CD4-positive, CD25-positive, alpha-beta regulatory T cell (primary cell): ENCODE measurements at regions not wholly inside any gene's neighbourhood (a gene's known extent, or its start where the extent isn't known, plus 50 kb on each side); places are given as distances from the start of the nearest gene placed in this dataset.

Experiments
- ATAC-seq, 2 donors: fragments of 150-1000 bp; cut with Tn5 transposase; one replicate each; pipeline ENCODE4 v1.10.0; 2021; ENCODE audit warnings: low read depth in 2 of 2, moderate number of reproducible peaks in 2 of 2, moderate library complexity in 1 of 2
- DNase-seq, 3 donors: peaks; one replicate each; pipeline versions ENCODE4 v3.0.0 to v3.0.0-alpha.2; 2012 to 2022; ENCODE audit warnings: mixed read lengths in 1 of 3
- H3K27ac ChIP-seq: one replicate; pipeline ENCODE4 v1.7.0; 2013; ENCODE audit warnings: mild to moderate bottlenecking, low read length; ENCODE audit not compliant: insufficient read depth, poor library complexity, severe bottlenecking
- H3K27me3 ChIP-seq: one replicate; pipeline ENCODE4 v1.7.0; 2013; ENCODE audit warnings: low read length; ENCODE audit not compliant: control insufficient read depth, insufficient read depth
- H3K36me3 ChIP-seq: one replicate; pipeline ENCODE4 v1.7.0; 2013; ENCODE audit warnings: mild to moderate bottlenecking, low read length, moderate library complexity; ENCODE audit not compliant: control insufficient read depth, insufficient read depth
- H3K4me1 ChIP-seq: 2 replicates; pipeline ENCODE4 v1.7.0; 2013; ENCODE audit warnings: mild to moderate bottlenecking, low read length; ENCODE audit not compliant: insufficient read depth, control insufficient read depth, poor library complexity, severe bottlenecking
- H3K4me3 ChIP-seq: one replicate; pipeline ENCODE4 v1.7.0; 2013; ENCODE audit warnings: low read depth, mild to moderate bottlenecking, low read length, moderate library complexity
- H3K9me3 ChIP-seq, 2 experiments: 1 replicate in 1 of 2; 2 replicates in 1 of 2; pipeline ENCODE4 v1.7.0; 2013; ENCODE audit warnings: low read length in 2 of 2, mild to moderate bottlenecking in 1 of 2, moderate library complexity in 1 of 2; ENCODE audit not compliant: control insufficient read depth in 2 of 2
- H3K27ac Mint-ChIP-seq, 3 donors: one replicate each; pipeline ENCODE4 v1.8.0; 2020 to 2022; ENCODE audit warnings: mild to moderate bottlenecking in 3 of 3, mixed read lengths in 3 of 3, moderate library complexity in 2 of 3
- H3K27me3 Mint-ChIP-seq: one replicate; pipeline ENCODE4 v1.8.0; 2022; ENCODE audit warnings: mild to moderate bottlenecking, mixed read lengths
- H3K36me3 Mint-ChIP-seq: one replicate; pipeline ENCODE4 v1.8.0; 2020; ENCODE audit warnings: mixed read lengths
- H3K4me1 Mint-ChIP-seq, 4 donors: one replicate each; pipeline ENCODE4 v1.8.0; 2020 to 2022; ENCODE audit warnings: mixed read lengths in 4 of 4, mild to moderate bottlenecking in 1 of 4
- H3K4me3 Mint-ChIP-seq, 4 donors: one replicate each; pipeline ENCODE4 v1.8.0; 2020 to 2022; ENCODE audit warnings: mild to moderate bottlenecking in 4 of 4, mixed read lengths in 4 of 4, moderate library complexity in 3 of 4
- H3K9me3 Mint-ChIP-seq, 7 donors: one replicate each; pipeline ENCODE4 v1.8.0; 2020 to 2022; ENCODE audit warnings: mixed read lengths in 7 of 7, mild to moderate bottlenecking in 3 of 7, moderate library complexity in 2 of 7

DNA sequence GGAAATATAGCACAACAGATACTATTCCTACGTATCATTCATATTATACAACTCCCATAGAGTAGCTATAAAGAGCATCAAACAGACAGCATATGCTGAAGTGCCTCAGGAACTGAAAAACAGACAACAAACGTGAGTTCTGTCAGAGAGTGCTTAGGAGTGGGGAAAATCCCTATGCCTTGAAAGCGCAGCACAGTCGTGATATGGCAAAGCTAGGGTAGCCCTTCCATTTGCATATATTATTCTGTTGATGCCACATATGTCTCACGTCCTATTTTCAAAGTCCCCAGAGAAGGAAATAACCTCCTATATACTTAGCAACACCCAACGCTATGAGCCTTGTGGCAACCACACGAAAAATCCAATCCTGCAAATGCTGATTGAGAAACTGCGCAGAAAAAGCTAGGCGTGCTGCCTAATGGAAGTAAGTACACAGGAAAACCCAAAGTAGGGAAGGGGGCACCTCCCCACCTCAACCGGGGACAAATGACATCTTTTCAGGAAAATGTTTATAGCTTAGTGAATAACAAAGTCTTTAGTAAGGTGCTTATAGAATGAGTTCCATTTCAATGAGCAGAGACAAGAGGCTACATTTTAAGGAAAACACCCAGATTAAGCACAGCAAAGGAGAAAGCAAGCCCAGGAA, 105.1 kb downstream of the MED10 start:
- H3K4me3 ChIP-seq, result no peak overlapping the region
- Mint-ChIP-seq H3K27ac (no peak overlapping the region), H3K36me3 (no peaks in the 10 kb centered on the region), H3K9me3 (peaks cover 0 to 4% (median 0%) of the 10 kb centered on the region in 7 donors), H3K4me1 (no peaks in the 10 kb centered on the region), H3K27me3 (peaks cover 8% of the 10 kb centered on the region), H3K4me3 (no peak overlapping the region)
- DNase-seq (no peak), ATAC-seq (no peak)
- no peaks in the 10 kb centered on the region for H3K4me1 ChIP-seq
- H3K27me3 ChIP-seq, result no peaks in the 10 kb centered on the region
- no peaks in the 10 kb centered on the region for H3K36me3 ChIP-seq
- H3K9me3 ChIP-seq, result no peaks in the 10 kb centered on the region
- H3K27ac ChIP-seq, result no peak overlapping the region

DNA sequence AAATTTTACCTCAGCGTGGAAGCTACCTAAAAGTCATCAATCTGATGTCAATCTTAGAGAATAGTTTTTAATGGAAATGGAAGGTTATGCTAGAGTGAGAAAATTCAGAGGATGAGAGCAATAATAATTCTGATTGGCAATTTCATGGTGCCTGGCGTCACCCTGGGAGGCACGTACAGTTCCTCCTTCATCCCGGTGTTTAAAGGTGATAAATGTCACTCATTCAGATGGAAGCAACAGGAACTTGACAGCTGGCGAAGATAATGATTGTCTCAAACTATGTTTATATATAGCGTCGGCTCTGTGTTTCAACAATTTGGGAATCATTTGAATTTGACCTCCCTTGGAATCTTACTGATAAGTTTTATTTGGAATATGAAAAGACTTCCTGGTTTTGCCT, 108.4 kb downstream of the MED10 start:
- no peak for ATAC-seq
- no peak for DNase-seq
- Histone ChIP-seq H3K27ac (no peak overlapping the region), H3K36me3 (no peaks in the 10 kb centered on the region), H3K4me3 (no peak overlapping the region), H3K9me3 (no peaks in the 10 kb centered on the region), H3K4me1 (no peaks in the 10 kb centered on the region), H3K27me3 (no peaks in the 10 kb centered on the region)
- Mint-ChIP-seq H3K27ac (no peak overlapping the region), H3K4me3 (no peak overlapping the region), H3K4me1 (no peaks in the 10 kb centered on the region), H3K9me3 (peaks cover 0 to 4% (median 0%) of the 10 kb centered on the region in 7 donors), H3K36me3 (no peaks in the 10 kb centered on the region), H3K27me3 (peaks cover 5% of the 10 kb centered on the region)

DNA sequence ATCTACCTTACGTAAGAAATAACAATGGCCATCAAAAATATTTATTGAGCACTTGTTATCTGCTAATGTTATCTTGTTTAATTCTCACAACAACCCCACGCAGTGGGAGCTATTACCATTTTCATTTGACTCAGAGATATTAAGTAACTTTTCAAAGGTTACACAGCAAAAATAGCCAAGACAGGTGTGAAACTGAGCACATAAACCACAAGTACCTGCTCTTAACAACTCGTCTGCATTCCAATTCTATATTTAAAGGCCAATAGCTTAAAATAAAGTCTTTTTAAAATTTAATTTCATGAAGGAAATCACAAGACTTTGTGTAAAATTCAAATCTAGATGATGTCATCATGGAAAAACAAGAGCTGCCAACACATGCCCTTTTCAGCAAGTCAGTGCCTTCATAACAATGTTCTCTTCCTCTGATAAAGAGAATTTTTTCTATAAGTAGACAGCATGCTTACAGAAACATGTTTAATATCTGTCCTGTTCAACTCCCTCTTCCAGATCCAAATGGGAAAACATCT, 111.6 kb downstream of the MED10 start:
- no peaks in the 10 kb centered on the region for H3K36me3 Mint-ChIP-seq
- no peaks in the 10 kb centered on the region for H3K4me1 ChIP-seq
- no peaks in the 10 kb centered on the region for H3K9me3 ChIP-seq
- no peak for DNase-seq
- ATAC-seq, result no peak
- no peak overlapping the region for H3K4me3 ChIP-seq
- H3K9me3 Mint-ChIP-seq, result peaks cover 0 to 1% (median 0%) of the 10 kb centered on the region in 7 donors
- H3K27me3 Mint-ChIP-seq, result peaks cover 2% of the 10 kb centered on the region
- H3K4me1 Mint-ChIP-seq, result no peaks in the 10 kb centered on the region
- no peaks in the 10 kb centered on the region for H3K27me3 ChIP-seq
- no peaks in the 10 kb centered on the region for H3K36me3 ChIP-seq
- no peak overlapping the region for H3K27ac Mint-ChIP-seq
- no peak overlapping the region for H3K27ac ChIP-seq
- H3K4me3 Mint-ChIP-seq, result no peak overlapping the region

DNA sequence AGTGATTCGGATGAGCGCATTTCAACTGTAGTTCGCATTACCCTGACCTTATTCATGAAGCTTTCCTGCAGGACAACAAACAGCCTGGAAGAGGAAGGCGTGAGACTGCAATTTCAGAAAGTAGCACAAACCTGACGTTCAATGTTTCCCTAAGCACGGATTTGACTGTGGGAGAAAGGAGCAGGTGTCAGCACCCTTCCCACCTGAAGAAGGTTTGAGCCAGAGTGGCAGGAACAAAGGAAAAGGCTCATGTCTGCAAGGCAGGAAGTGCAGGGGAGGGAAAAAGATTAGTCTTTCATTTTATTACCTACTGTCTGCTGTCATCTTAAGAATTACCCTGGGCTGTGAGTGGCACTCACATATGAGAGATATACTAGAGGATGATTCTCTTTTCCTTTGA, 114.0 kb downstream of the MED10 start:
- H3K4me3 Mint-ChIP-seq, result no peak overlapping the region
- ATAC-seq, result no peak
- peaks cover 0 to 4% (median 0%) of the 10 kb centered on the region in 7 donors for H3K9me3 Mint-ChIP-seq

DNA sequence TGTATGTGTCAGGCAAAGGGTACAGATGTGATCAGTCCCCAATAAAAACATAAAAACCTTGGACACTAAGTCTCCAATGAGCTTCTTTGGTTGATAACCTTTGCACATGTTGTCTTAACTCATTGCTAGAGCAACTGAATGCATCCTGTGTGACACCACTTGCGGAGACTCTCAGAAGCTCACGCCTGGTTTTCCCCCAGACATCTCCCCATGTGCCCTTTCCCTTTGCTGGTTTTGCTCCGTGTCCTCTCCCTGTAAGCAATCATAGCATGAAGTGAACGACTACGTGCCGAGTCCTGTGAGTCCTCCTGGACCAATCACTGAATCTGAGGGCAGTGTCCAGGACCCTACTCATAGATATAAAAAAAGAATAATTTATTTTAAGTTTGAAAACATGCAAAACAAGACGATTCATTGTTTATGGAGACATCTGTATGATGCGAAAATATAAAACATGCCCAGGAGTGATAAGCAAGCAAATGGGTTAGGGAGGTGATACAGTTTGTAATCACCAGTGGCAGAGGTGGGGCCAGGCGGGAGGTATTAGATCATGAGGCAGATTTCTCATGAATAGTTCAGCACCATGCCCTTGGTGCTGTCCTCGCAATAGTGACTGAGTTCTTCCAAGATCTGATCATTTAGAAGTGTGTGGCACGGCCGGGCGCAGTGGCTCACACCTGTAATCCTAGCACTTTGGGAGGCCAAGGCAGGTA, 115.5 kb downstream of the MED10 start:
- H3K27ac Mint-ChIP-seq, result no peak overlapping the region
- no peaks in the 10 kb centered on the region for H3K27me3 Mint-ChIP-seq
- DNase-seq, result no peak
- no peaks in the 10 kb centered on the region for H3K4me1 ChIP-seq
- peaks cover 5% of the 10 kb centered on the region for H3K36me3 Mint-ChIP-seq
- H3K4me3 ChIP-seq, result no peak overlapping the region
- no peaks in the 10 kb centered on the region for H3K4me1 Mint-ChIP-seq
- no peaks in the 10 kb centered on the region for H3K9me3 ChIP-seq
- H3K36me3 ChIP-seq, result no peaks in the 10 kb centered on the region
- no peak overlapping the region for H3K4me3 Mint-ChIP-seq
- H3K27ac ChIP-seq, result no peak overlapping the region
- no peaks in the 10 kb centered on the region for H3K27me3 ChIP-seq
- no peak for ATAC-seq
- peaks cover 0 to 5% (median 0%) of the 10 kb centered on the region in 7 donors for H3K9me3 Mint-ChIP-seq

More for the DNA sequence above, 114.0 kb downstream of the MED10 start:
- Mint-ChIP-seq H3K4me1 (no peaks in the 10 kb centered on the region), H3K27ac (no peak overlapping the region), H3K27me3 (no peaks in the 10 kb centered on the region), H3K36me3 (peaks cover 5% of the 10 kb centered on the region)
- no peaks in the 10 kb centered on the region for H3K36me3 ChIP-seq
- DNase-seq, result no peak
- no peak overlapping the region for H3K27ac ChIP-seq
- no peaks in the 10 kb centered on the region for H3K4me1 ChIP-seq
- no peak overlapping the region for H3K4me3 ChIP-seq
- H3K9me3 ChIP-seq, result no peaks in the 10 kb centered on the region
- no peaks in the 10 kb centered on the region for H3K27me3 ChIP-seq

DNA sequence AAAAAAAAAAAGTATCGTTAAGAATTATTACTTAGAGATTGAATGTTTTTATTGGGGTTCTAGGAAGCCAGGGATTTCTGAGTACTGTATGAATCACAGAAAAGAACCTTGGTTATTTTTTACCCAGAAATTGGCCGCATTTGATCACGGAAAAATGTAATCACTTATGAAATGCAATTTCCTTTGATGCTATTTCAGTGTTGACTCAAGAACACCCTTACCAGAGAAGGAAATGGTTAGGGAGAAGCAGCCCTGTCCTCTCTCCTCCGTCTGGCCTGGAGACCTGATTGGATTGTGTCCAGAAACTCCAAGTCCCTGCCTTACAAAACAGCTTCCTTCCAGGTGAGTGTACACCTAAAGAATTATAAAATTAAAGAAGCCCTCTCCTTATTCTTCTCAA, 116.7 kb downstream of the MED10 start:
- Histone ChIP-seq H3K36me3 (no peaks in the 10 kb centered on the region), H3K27ac (no peak overlapping the region), H3K4me3 (no peak overlapping the region), H3K27me3 (no peaks in the 10 kb centered on the region), H3K4me1 (no peaks in the 10 kb centered on the region), H3K9me3 (no peaks in the 10 kb centered on the region)
- H3K9me3 Mint-ChIP-seq, result peaks cover 0 to 5% (median 3%) of the 10 kb centered on the region in 7 donors
- no peaks in the 10 kb centered on the region for H3K4me1 Mint-ChIP-seq
- peak in 1 of 3 donors; percentile 51 for DNase-seq
- ATAC-seq, result no peak
- no peak overlapping the region for H3K27ac Mint-ChIP-seq
- H3K27me3 Mint-ChIP-seq, result no peaks in the 10 kb centered on the region
- H3K4me3 Mint-ChIP-seq, result no peak overlapping the region
- H3K36me3 Mint-ChIP-seq, result peaks cover 9% of the 10 kb centered on the region

DNA sequence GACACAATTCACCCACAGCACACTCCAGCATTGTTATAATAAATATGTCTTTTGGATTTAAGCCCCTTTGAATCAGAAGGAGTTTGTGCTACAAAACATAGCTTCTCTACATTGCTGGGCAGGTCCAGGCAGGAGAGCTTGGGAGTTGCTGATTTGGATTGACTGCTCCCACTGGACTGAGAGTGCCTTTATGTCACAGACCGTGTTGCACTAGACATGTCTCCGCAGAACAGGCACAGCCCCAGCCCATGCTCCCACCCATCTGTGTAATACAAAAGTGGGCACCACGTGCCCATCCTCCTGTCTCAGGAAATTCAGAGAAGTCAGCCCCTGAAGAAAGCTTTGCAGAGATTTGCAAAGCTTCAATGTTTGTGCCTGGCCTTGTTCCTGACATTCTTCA, 117.1 kb downstream of the MED10 start:
- H3K4me1 ChIP-seq, result no peaks in the 10 kb centered on the region
- DNase-seq (no peak), ATAC-seq (no peak)
- H3K27me3 ChIP-seq, result no peaks in the 10 kb centered on the region
- H3K36me3 ChIP-seq, result no peaks in the 10 kb centered on the region
- Mint-ChIP-seq H3K4me1 (no peaks in the 10 kb centered on the region), H3K4me3 (no peak overlapping the region), H3K36me3 (peaks cover 9% of the 10 kb centered on the region), H3K27me3 (no peaks in the 10 kb centered on the region), H3K27ac (no peak overlapping the region), H3K9me3 (peaks cover 0 to 5% (median 3%) of the 10 kb centered on the region in 7 donors)
- H3K9me3 ChIP-seq, result no peaks in the 10 kb centered on the region
- H3K27ac ChIP-seq, result no peak overlapping the region
- no peak overlapping the region for H3K4me3 ChIP-seq

DNA sequence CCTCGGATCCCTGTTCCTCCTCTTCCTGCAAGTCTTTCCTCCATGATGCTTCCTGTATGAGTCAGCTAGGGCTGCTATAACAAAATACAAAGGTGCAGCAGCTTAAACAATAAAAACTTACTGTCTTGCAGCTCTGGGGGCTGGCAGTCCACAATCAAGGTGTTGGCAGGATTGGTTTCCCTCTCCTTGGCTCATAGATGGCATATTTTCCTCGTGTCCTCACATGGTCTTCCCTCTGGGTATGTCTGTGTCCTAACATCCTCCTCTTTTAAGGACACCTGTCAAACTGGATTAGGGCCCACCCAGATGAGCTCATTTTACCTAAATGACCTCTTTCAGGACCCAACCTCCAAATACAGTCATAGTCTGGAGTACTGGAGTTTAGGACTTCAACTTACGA, 117.5 kb downstream of the MED10 start:
- Histone ChIP-seq H3K27me3 (no peaks in the 10 kb centered on the region), H3K36me3 (no peaks in the 10 kb centered on the region), H3K27ac (no peak overlapping the region), H3K9me3 (no peaks in the 10 kb centered on the region), H3K4me3 (no peak overlapping the region), H3K4me1 (no peaks in the 10 kb centered on the region)
- no peak overlapping the region for H3K27ac Mint-ChIP-seq
- ATAC-seq, result no peak
- peaks cover 0 to 5% (median 3%) of the 10 kb centered on the region in 7 donors for H3K9me3 Mint-ChIP-seq
- H3K27me3 Mint-ChIP-seq, result no peaks in the 10 kb centered on the region
- no peak overlapping the region for H3K4me3 Mint-ChIP-seq
- peaks cover 9% of the 10 kb centered on the region for H3K36me3 Mint-ChIP-seq
- H3K4me1 Mint-ChIP-seq, result no peaks in the 10 kb centered on the region
- no peak for DNase-seq
